Right cardiac atrium (tissue), 5 donors: ENCODE measurements at regions not wholly inside any gene's neighbourhood (a gene's known extent, or its start where the extent isn't known, plus 50 kb on each side); places are given as distances from the start of the nearest gene placed in this dataset.

Source experiments
- ATAC-seq, 2 donors: fragments of 200-7000 bp; cut with Tn5 transposase; one replicate each; pipeline versions ENCODE4 v1.8.0 to v1.9.1; 2020; ENCODE audit warnings: moderate library complexity in 2 of 2, mild to moderate bottlenecking in 1 of 2
- DNase-seq, 3 donors: peaks; one replicate each; pipeline ENCODE4 v3.0.0-alpha.2; 2020
- H3K27ac ChIP-seq: one replicate; pipeline ENCODE4 v1.5.1; 2013; ENCODE audit warnings: mild to moderate bottlenecking, low read length, control low read depth, moderate library complexity
- H3K27me3 ChIP-seq: one replicate; pipeline ENCODE4 v1.6.1; 2013; ENCODE audit not compliant: control insufficient read depth, insufficient read depth
- H3K4me1 ChIP-seq: one replicate; pipeline ENCODE4 v1.6.1; 2013; ENCODE audit warnings: low read length; ENCODE audit not compliant: control insufficient read depth, insufficient read depth
- H3K4me3 ChIP-seq: one replicate; pipeline ENCODE4 v1.5.1; 2013; ENCODE audit warnings: low read length, control low read depth
- H3K9me3 ChIP-seq: one replicate; pipeline ENCODE4 v1.6.1; 2013; ENCODE audit warnings: low read length; ENCODE audit not compliant: control insufficient read depth
- WGBS: extraction: QIAGEN DNeasy Blood & Tissue Kit; methylation state at CpG from one replicate; pipeline ENCODE4 v1.1.7; 2013; 5-methylcytosine and 5-hydroxymethylcytosine counted together
- intact Hi-C, 4 donors: fragments of 100-400 bp; cut with DNase I; formaldehyde crosslinking; loops; one replicate each; pipeline versions ENCODE4 v1.11.0 to v1.14.0; 2022 to 2023
- donor health status: healthy with polysubstance abuse.
- donor health status: DM: no; HTN: yes; CAD: no.
- donor health status: DM: no; HTN: no; CAD: no.
- donor health status: DM: no; HTN: yes; CAD: no; lungs with severe emphysema.
- donor health status: DM: yes; HTN: yes; CAD: no.

DNA sequence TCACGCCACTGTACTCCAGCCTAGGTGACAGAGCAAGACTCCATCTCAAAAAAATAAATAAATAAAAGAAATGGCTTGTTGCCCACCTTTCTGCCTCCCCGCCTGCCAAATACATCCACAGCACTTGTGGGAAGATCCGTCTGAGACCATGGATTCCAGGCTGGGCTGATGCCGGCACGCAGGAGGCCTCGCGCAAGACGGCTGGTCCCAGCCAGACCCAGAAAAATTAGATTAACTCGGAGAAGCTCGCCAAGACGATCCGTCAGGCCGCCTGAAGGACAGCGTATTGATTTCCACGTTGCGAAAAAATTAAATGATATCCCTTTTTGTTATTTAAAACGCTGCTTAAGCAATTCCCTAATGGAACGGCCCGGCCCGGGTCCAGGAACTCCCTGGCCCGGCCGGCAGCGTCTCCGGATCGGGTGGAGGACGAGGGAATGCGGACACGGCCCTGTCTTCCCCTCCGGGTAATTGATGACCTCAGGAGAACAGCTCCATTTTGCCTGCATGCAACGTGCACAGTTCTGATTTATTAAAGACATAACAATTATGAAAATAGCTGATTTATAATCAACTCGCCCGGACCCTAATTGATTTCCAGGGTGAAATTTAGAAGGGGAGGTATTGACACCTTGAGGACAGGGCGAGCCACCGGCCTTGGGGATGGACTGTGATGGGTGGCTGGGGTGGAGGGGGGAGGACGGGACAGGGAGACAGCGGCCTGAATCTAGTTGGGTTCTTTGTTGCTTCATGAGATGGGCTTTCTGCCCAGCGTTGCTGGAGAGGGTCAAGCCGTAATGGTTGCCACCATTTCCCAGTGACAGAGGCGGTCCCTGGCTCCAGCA is 52.1 kb downstream of the ZNRF4 start:
- no peaks in the 10 kb centered on the region for H3K27me3 ChIP-seq
- no peaks in the 10 kb centered on the region for H3K4me1 ChIP-seq
- H3K27ac ChIP-seq: no peak overlapping the region
- 76% methylated on average over 39 of the region's 39 CpGs for WGBS
- intact Hi-C loops: no loop called here
- peak in 2 of 3 donors; percentile 16 to 68 for DNase-seq
- peaks cover 3% of the 10 kb centered on the region for H3K9me3 ChIP-seq
- H3K4me3 ChIP-seq: no peak overlapping the region
- ATAC-seq: no peak
